ENCODE measurements at regions not wholly inside any gene's neighbourhood (a gene's known extent, or its start where the extent isn't known, plus 50 kb on each side); places are given as distances from the start of the nearest gene placed in this dataset.

DNA sequence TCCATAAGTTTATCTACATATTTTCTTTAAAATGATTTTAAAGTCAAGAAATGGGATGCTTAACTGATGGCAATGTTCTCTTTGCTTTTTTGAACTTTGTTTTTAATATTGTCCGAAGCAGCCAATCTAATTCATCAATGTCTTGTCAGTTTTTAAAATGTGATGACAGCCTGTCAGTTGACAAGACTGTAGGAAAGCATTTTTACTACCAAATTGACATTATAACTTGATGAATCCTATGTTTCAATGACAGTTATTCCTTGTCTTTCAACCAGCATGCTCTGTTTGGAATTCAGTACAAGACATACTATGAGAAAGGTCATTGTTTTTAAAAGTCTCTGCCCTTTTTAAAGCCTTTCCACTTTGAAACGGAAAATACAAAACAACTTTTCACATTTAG is 1073.2 kb downstream of the TMTC2 start:
- TF ChIP-seq, protein P1, sequence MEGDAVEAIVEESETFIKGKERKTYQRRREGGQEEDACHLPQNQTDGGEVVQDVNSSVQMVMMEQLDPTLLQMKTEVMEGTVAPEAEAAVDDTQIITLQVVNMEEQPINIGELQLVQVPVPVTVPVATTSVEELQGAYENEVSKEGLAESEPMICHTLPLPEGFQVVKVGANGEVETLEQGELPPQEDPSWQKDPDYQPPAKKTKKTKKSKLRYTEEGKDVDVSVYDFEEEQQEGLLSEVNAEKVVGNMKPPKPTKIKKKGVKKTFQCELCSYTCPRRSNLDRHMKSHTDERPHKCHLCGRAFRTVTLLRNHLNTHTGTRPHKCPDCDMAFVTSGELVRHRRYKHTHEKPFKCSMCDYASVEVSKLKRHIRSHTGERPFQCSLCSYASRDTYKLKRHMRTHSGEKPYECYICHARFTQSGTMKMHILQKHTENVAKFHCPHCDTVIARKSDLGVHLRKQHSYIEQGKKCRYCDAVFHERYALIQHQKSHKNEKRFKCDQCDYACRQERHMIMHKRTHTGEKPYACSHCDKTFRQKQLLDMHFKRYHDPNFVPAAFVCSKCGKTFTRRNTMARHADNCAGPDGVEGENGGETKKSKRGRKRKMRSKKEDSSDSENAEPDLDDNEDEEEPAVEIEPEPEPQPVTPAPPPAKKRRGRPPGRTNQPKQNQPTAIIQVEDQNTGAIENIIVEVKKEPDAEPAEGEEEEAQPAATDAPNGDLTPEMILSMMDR (IDR thresholded peaks at IDR 0.05) = no peak
- no peak for TF ChIP-seq POLR2A (IDR thresholded peaks at IDR 0.05)

Measured in right lobe of liver (tissue), 4 donors.